SK-N-SH (cell line): ENCODE measurements at regions not wholly inside any gene's neighbourhood (a gene's known extent, or its start where the extent isn't known, plus 50 kb on each side); places are given as distances from the start of the nearest gene placed in this dataset.

Source experiments
- EP300 ChIP-seq, 2 experiments: IDR thresholded peaks; 2 replicates each; pipeline versions ENCODE4 v1.4.0 to v1.6.1; 2012; ENCODE audit warnings: borderline replicate concordance in 1 of 2, low read depth in 1 of 2, low read length in 1 of 2
- FOXJ3 ChIP-seq: sonication (generic); formaldehyde crosslinking; IDR thresholded peaks from 2 replicates; pipeline ENCODE4 v1.5.1; 2020; ENCODE audit warnings: mild to moderate bottlenecking, missing genetic modification reagents
- JUND ChIP-seq: IDR thresholded peaks from 2 replicates; pipeline ENCODE4 v1.4.0; 2012
- MXI1 ChIP-seq: IDR thresholded peaks from 2 replicates; pipeline ENCODE4 v1.6.1; 2012; ENCODE audit warnings: mild to moderate bottlenecking, low read depth, low read length, improper control_type of control experiment
- POLR2AphosphoS5 ChIP-seq: IDR thresholded peaks from 2 replicates; pipeline ENCODE4 v1.6.1; 2012; ENCODE audit warnings: low read depth, low read length
- RFX5 ChIP-seq: IDR thresholded peaks from 2 replicates; pipeline ENCODE4 v1.6.1; 2012; ENCODE audit warnings: mild to moderate bottlenecking, improper control_type of control experiment, low read length
- RXRA ChIP-seq: IDR thresholded peaks from 2 replicates; pipeline ENCODE4 v1.4.0; 2012; ENCODE audit warnings: low read depth, mild to moderate bottlenecking, borderline replicate concordance
- YY1 ChIP-seq: IDR thresholded peaks from 2 replicates; pipeline ENCODE4 v1.4.0; 2012; ENCODE audit warnings: low read depth, mild to moderate bottlenecking
- TF ChIP-seq, protein P1 (sequence below): fragments of 200-600 bp; sonication (generic); IDR thresholded peaks from 2 replicates; pipeline ENCODE4 v1.6.1; 2017; ENCODE audit warnings: antibody characterized with exemption, mild to moderate bottlenecking, moderate library complexity
- TF ChIP-seq, protein P2 (sequence below): IDR thresholded peaks from 2 replicates; pipeline ENCODE4 v1.4.0; 2012; ENCODE audit warnings: low read depth
- TF ChIP-seq, protein P3 (sequence below): IDR thresholded peaks from 2 replicates; pipeline ENCODE4 v1.6.1; 2012; ENCODE audit warnings: mild to moderate bottlenecking, low read depth, low read length, moderate library complexity
- TF ChIP-seq, protein P4 (sequence below): fragments of 150-350 bp; IDR thresholded peaks from 2 replicates; pipeline ENCODE4 v1.6.1; 2016; ENCODE audit warnings: mild to moderate bottlenecking, low read depth, low read length

DNA sequence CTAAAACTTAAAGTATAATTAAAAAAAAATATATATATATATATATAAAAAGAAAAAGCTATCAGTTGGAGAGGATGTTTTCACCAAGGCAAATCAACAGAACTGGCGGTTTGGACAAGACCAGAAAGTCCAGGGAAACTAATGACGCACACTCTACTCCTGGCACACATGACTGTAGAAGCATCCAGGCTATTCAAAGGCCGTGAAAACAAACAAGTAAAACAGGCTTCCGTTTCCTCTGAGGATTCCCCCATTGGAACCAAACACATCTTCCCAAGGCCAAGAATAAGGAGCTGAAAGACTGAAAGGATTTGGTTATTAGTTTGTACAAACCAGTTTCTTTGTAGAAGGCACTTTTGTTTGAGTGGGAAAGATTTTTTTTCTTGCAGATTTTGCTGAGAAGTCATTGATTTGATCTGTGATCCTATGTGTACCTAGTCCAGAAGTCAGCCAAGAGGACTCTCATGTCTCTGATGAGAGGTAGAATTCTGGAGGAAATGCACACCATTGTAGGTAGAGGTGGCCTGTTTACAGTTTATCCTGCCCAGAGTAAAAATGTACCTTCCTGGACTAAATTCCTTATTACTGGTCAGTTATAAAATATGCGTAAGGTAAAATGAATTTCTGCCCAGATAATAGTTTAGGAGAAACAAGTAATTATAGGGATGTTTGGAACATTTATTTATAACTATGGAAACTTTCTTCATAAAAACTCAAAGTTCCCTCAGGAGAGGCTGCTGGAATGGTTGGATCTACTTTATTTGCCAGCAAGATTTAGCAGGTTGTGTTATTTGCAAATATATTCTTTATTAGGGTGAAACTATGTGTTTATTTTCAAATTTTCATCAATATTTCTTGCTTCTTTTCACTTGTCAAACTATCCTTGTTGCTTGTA, 66.5 kb downstream of the DMP1 start:
- TF ChIP-seq RXRA (no peak), EP300 (IDR thresholded peaks at IDR 0.05; ENCODE audit: borderline replicate concordance in 1 of 2, low read depth in 1 of 2, low read length in 1 of 2) (no peak), FOXJ3 (CRISPR knock-in tag) (no peak), YY1 (no peak), POLR2AphosphoS5 (no peak), RFX5 (no peak), MXI1 (no peak), JUND (no peak)
- TF ChIP-seq, protein P1, sequence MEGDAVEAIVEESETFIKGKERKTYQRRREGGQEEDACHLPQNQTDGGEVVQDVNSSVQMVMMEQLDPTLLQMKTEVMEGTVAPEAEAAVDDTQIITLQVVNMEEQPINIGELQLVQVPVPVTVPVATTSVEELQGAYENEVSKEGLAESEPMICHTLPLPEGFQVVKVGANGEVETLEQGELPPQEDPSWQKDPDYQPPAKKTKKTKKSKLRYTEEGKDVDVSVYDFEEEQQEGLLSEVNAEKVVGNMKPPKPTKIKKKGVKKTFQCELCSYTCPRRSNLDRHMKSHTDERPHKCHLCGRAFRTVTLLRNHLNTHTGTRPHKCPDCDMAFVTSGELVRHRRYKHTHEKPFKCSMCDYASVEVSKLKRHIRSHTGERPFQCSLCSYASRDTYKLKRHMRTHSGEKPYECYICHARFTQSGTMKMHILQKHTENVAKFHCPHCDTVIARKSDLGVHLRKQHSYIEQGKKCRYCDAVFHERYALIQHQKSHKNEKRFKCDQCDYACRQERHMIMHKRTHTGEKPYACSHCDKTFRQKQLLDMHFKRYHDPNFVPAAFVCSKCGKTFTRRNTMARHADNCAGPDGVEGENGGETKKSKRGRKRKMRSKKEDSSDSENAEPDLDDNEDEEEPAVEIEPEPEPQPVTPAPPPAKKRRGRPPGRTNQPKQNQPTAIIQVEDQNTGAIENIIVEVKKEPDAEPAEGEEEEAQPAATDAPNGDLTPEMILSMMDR: no peak
- TF ChIP-seq, protein P2, sequence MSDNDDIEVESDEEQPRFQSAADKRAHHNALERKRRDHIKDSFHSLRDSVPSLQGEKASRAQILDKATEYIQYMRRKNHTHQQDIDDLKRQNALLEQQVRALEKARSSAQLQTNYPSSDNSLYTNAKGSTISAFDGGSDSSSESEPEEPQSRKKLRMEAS: no peak
- TF ChIP-seq, protein P3, sequence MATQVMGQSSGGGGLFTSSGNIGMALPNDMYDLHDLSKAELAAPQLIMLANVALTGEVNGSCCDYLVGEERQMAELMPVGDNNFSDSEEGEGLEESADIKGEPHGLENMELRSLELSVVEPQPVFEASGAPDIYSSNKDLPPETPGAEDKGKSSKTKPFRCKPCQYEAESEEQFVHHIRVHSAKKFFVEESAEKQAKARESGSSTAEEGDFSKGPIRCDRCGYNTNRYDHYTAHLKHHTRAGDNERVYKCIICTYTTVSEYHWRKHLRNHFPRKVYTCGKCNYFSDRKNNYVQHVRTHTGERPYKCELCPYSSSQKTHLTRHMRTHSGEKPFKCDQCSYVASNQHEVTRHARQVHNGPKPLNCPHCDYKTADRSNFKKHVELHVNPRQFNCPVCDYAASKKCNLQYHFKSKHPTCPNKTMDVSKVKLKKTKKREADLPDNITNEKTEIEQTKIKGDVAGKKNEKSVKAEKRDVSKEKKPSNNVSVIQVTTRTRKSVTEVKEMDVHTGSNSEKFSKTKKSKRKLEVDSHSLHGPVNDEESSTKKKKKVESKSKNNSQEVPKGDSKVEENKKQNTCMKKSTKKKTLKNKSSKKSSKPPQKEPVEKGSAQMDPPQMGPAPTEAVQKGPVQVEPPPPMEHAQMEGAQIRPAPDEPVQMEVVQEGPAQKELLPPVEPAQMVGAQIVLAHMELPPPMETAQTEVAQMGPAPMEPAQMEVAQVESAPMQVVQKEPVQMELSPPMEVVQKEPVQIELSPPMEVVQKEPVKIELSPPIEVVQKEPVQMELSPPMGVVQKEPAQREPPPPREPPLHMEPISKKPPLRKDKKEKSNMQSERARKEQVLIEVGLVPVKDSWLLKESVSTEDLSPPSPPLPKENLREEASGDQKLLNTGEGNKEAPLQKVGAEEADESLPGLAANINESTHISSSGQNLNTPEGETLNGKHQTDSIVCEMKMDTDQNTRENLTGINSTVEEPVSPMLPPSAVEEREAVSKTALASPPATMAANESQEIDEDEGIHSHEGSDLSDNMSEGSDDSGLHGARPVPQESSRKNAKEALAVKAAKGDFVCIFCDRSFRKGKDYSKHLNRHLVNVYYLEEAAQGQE: no peak
- TF ChIP-seq, protein P4, sequence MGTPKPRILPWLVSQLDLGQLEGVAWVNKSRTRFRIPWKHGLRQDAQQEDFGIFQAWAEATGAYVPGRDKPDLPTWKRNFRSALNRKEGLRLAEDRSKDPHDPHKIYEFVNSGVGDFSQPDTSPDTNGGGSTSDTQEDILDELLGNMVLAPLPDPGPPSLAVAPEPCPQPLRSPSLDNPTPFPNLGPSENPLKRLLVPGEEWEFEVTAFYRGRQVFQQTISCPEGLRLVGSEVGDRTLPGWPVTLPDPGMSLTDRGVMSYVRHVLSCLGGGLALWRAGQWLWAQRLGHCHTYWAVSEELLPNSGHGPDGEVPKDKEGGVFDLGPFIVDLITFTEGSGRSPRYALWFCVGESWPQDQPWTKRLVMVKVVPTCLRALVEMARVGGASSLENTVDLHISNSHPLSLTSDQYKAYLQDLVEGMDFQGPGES: no peak
